Activated naive CD8-positive, alpha-beta T cell (primary cell): ENCODE measurements at regions not wholly inside any gene's neighbourhood (a gene's known extent, or its start where the extent isn't known, plus 50 kb on each side); places are given as distances from the start of the nearest gene placed in this dataset.
"Not testable (repeated sequence)": the region's sequence is repeated elsewhere in the genome, so short reads cannot be mapped to it uniquely, and the experiment has no call there.

Experiments
- H3K27ac Mint-ChIP-seq: one replicate; pipeline ENCODE4 v1.8.0; 2021; ENCODE audit warnings: mixed read lengths
- H3K27me3 Mint-ChIP-seq: one replicate; pipeline ENCODE4 v1.8.0; 2021; ENCODE audit warnings: mixed read lengths
- H3K36me3 Mint-ChIP-seq: one replicate; pipeline ENCODE4 v1.8.0; 2021; ENCODE audit warnings: mixed read lengths
- H3K4me1 Mint-ChIP-seq: one replicate; pipeline ENCODE4 v1.8.0; 2021; ENCODE audit warnings: low read depth, mixed read lengths
- H3K4me3 Mint-ChIP-seq: one replicate; pipeline ENCODE4 v1.8.0; 2021; ENCODE audit warnings: mild to moderate bottlenecking, mixed read lengths
- H3K9me3 Mint-ChIP-seq: one replicate; pipeline ENCODE4 v1.8.0; 2021; ENCODE audit warnings: low read depth, mixed read lengths

DNA sequence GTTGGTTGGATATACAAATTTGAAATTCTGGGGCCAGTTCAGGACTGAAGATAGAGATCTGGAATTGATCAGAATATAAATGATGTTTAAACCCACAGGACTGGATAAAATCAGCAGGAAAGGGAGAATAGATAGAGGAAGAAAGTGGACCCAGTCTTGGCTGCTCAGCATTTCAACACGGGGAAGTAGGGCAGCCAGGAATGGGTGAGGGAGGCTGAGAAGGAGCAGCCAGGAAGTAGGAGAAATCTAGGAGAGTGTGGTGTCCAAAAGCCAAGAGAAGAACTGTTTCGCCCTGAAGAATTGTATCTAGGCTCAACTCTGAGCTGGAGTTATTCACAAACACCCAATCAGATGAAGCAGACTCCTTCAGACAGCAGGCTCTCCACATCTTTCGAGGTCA, 197.9 kb downstream of the CDCA7 start:
- Mint-ChIP-seq H3K4me3 (no peak overlapping the region), H3K4me1 (no peaks in the 10 kb centered on the region), H3K27ac (no peak overlapping the region)

DNA sequence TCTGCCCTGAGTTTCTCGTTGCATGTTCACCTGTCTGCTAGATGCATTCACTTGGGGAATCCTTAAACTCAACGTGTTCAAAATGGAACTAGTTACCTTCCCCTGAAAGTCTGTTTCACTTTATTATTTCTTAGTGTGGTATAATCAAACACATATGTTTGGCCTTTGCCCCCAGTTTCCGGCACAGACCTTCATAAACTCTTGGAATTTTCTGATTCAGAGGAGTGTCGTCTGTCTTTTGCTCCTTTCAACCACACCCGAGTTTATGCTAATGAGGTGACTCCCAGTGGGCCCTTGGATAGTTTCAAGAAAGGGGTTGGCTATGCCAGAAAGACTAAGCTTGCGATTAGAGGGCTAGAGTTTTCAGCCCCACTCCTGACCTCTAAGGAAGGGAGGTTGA, 198.9 kb downstream of the CDCA7 start:
- no peaks in the 10 kb centered on the region for H3K4me1 Mint-ChIP-seq
- no peak overlapping the region for H3K4me3 Mint-ChIP-seq
- H3K36me3 Mint-ChIP-seq, result peaks cover 2% of the 10 kb centered on the region
- no peak overlapping the region for H3K27ac Mint-ChIP-seq
- peaks cover 4% of the 10 kb centered on the region for H3K9me3 Mint-ChIP-seq
- H3K27me3 Mint-ChIP-seq, result peaks cover 12% of the 10 kb centered on the region

More for the DNA sequence above, 197.9 kb downstream of the CDCA7 start:
- peaks cover 2% of the 10 kb centered on the region for H3K36me3 Mint-ChIP-seq
- peaks cover 4% of the 10 kb centered on the region for H3K9me3 Mint-ChIP-seq
- peaks cover 15% of the 10 kb centered on the region for H3K27me3 Mint-ChIP-seq

DNA sequence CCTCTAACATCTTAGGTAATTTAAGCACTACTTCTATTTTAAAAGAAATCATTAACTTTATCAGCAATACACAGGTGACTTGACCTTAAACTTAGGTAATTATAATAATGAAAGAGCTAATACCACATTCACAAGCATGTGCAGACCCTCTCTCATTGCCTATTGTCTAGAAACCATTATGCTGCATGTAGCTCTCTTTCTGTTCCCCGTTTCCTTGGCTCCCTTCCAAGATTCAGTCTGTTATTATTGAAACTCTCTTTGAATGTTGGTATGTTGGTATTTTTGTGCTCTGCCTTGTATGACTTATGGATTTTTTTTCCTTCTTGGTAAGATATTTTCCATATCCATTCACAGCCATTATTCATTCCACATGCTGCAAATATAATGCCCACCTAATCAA, 201.2 kb downstream of the CDCA7 start:
- no peaks in the 10 kb centered on the region for H3K36me3 Mint-ChIP-seq
- peaks cover 7% of the 10 kb centered on the region for H3K27me3 Mint-ChIP-seq
- H3K9me3 Mint-ChIP-seq, result no peaks in the 10 kb centered on the region
- H3K4me3 Mint-ChIP-seq, result no peak overlapping the region
- no peak overlapping the region for H3K27ac Mint-ChIP-seq
- peaks cover 3% of the 10 kb centered on the region for H3K4me1 Mint-ChIP-seq

DNA sequence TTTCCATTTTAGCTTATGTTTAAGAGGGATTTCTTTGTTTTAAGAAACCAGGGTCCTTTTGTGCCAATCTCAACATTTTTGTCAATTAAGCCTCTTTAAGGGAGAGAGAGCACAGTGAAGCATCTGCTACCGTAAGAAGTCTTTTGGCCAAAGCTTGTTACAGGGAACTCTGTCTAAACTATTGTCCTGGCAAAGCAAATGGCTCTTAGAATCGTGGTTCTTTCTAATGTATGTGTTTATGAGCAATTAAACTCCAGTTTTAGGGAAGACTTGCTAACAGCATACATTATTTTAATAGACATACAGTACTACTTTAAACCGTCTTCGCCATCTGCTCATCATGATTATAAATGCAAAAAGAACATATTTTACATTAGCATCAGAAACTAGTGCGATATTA, 202.1 kb downstream of the CDCA7 start:
- Mint-ChIP-seq H3K9me3 (no peaks in the 10 kb centered on the region), H3K4me1 (peaks cover 4% of the 10 kb centered on the region), H3K27me3 (peaks cover 7% of the 10 kb centered on the region), H3K36me3 (no peaks in the 10 kb centered on the region), H3K4me3 (no peak overlapping the region), H3K27ac (no peak overlapping the region)

DNA sequence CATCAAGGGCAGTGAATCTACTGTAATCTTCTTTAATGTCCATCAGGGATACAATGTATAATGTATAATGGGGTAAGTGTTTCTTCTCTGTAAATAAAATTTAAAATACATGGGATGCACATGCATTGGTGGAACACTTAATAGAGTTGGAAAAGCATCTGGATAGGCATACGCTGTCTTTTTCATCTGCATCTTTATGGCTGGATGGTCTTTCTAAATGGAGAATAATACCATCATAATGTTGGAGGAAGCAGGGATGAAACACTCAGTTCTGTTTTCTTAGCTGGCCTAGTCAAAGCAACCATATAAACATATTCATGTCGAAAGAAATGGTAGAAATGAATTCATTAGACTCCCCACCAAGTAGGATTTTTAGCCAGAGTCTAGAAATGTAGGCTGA, 202.8 kb downstream of the CDCA7 start:
- H3K4me3 Mint-ChIP-seq, result no peak overlapping the region
- H3K4me1 Mint-ChIP-seq, result peaks cover 4% of the 10 kb centered on the region
- H3K36me3 Mint-ChIP-seq, result no peaks in the 10 kb centered on the region
- peaks cover 8% of the 10 kb centered on the region for H3K27me3 Mint-ChIP-seq
- H3K27ac Mint-ChIP-seq, result no peak overlapping the region
- peaks cover 2% of the 10 kb centered on the region for H3K9me3 Mint-ChIP-seq

DNA sequence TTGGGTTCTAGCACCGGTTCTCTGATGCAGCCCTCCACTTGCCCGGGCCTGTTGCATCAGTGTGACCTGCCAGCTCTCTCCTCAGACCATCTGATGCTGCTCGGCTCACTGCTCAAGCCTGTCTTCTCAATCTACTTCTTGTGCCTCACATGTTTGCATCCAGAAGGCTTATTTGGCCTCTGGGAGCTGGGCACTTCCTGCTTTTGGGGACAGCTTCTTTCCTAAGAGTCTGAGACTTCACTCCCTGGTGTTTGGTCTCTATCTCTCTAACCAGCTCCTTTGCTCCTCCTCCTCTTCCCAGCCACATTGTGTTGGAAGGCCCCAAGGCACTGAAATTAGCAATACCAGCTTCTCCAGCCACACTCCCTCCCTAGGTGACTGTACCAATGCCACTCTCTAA, 212.8 kb downstream of the CDCA7 start:
- no peak overlapping the region for H3K27ac Mint-ChIP-seq
- H3K4me1 Mint-ChIP-seq, result peaks cover 4% of the 10 kb centered on the region
- H3K27me3 Mint-ChIP-seq, result peaks cover 9% of the 10 kb centered on the region
- peaks cover 3% of the 10 kb centered on the region for H3K9me3 Mint-ChIP-seq
- no peaks in the 10 kb centered on the region for H3K36me3 Mint-ChIP-seq
- no peak overlapping the region for H3K4me3 Mint-ChIP-seq

DNA sequence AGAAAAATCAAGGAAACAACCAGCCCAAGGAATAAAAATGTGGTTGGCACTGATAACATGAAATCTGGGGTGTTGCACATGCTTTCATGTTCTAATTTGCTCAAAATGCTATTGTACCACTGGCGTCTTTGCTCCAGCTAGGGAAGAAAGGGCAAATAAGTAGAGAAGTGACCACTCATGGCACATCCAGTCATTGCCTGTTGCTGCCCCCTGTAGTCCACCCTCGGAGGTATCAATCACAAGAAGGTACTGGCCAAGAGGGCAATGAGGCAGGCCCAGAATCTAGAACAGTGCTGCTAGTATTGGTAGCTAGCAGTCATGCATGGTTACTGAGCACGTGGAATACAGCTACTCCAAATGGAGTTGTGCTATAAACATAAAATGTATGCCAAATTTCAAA, 213.4 kb downstream of the CDCA7 start:
- Mint-ChIP-seq H3K36me3 (no peaks in the 10 kb centered on the region), H3K9me3 (no peaks in the 10 kb centered on the region), H3K27ac (no peak overlapping the region), H3K4me1 (peaks cover 4% of the 10 kb centered on the region), H3K27me3 (peaks cover 6% of the 10 kb centered on the region), H3K4me3 (no peak overlapping the region)

DNA sequence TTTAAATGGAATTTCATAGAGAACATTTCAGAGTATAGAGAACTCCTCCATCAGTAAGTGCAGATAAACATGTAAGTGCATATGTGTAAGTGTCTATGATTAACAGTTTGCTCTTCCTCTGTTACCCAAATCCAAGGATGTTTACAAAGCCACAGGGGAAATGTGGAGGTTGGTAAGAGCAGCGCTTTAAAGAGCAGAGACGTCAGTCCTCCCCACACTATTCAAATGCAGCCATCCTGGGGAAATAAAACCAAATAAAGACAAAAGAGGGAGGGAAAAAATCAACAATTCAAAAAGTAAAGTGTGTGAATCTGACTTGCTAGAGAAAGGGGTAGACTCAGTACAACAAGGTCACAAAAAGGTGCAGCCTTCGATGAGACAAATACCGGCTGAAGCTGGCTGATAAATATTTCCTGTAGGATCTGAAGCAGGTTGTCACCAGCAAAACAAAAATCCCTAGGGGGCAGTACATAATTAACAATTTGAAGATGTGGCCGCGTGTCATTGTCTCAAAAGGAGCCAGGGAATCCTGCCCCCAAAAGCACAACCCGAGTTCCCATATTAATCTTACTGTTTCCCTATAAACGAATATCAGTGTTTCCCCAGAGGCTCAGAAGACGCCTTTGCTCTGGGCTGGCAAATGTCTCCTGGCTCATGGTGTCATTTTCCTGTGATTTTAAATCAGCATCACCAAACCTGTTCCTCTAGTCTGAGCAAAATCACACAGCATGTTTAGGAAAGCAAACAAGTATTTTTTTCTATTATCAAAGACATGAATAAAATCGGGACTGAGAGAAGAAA, 216.5 kb downstream of the CDCA7 start:
- Mint-ChIP-seq H3K4me1 (peaks cover 4% of the 10 kb centered on the region), H3K27me3 (peaks cover 6% of the 10 kb centered on the region), H3K4me3 (no peak overlapping the region), H3K27ac (no peak overlapping the region), H3K9me3 (no peaks in the 10 kb centered on the region), H3K36me3 (peaks cover 6% of the 10 kb centered on the region)

DNA sequence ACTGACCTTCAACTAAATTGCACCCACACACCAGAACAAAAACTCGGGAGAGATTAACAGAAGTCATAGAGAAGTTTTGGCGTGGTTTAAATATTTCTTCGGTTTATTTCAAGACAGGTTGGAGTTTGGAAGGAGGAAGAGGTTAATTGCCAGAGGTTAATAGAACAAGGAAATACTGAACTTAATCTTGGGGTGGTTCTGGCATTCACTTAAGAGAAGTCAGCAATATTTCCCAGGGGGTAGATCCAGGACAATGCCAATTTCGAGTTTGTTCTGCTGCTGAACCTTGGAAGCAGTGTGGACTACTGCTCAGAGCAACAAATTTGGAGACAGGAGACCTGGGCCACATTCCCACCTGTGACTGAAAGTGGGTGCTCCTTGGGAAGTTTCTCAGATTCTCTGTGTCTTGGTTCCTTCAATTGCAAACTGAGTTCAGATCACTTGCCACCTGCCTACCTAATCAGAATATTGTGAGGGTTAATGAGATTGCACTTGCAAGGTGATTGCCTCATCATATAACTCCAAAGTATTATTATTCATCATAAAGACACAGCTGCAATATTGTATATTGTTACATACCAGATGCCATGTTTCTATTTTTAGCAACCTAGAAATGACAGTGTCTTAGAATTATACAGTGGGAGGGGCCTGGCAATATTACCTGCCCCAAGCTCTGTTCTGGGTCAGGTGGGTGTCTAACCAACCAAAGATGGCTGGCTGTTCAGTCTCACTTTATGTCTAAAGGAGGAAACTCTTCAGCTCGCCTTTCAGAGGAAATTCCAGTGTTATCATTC, 217.4 kb downstream of the CDCA7 start:
- Mint-ChIP-seq H3K4me3 (no peak overlapping the region), H3K36me3 (peaks cover 6% of the 10 kb centered on the region), H3K4me1 (peaks cover 4% of the 10 kb centered on the region), H3K27ac (no peak overlapping the region), H3K27me3 (peaks cover 6% of the 10 kb centered on the region), H3K9me3 (no peaks in the 10 kb centered on the region)

DNA sequence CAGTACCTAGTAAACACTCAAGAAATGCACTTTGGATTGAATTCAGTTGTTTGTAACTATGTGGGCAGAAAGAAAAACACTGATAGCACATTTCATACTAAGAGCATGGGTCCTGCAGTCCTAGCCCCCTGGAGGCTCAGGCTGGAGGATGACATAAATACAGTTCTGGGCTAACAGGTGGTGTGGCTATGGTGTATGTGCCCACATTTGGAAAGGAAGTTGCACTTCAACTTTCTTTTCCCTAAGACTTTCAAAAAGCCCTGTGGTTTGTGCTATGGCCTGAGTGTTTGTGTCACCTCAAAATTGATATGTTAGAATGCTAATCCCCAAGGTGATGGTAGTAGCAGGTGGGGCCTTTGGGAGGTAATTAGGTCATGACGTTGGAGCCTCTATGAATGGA, 218.2 kb downstream of the CDCA7 start:
- Mint-ChIP-seq H3K27me3 (peaks cover 6% of the 10 kb centered on the region), H3K9me3 (no peaks in the 10 kb centered on the region), H3K4me3 (no peak overlapping the region), H3K4me1 (peaks cover 4% of the 10 kb centered on the region), H3K27ac (no peak overlapping the region), H3K36me3 (peaks cover 6% of the 10 kb centered on the region)

DNA sequence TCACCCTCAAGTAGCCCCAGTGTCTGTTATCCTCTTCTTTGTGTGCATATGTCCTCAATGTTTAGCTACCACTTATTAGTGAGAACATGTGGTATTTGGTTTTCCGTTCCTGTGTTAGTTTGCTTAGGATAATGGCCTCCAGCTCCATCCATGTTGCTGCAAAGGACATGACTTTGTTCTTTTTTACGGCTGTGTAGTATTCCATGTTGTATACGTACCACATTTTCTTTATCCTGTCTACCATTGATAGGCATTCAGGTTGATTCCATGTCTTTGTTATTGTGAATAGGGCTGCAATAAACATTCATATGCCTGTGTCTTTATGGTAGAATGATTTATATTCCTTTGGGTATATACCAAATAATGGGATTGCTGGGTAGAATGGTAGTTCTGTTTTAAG, 219.1 kb downstream of the CDCA7 start:
- not testable (repeated sequence) for H3K36me3 Mint-ChIP-seq, H3K9me3 Mint-ChIP-seq, H3K4me3 Mint-ChIP-seq, H3K4me1 Mint-ChIP-seq, H3K27ac Mint-ChIP-seq, H3K27me3 Mint-ChIP-seq

DNA sequence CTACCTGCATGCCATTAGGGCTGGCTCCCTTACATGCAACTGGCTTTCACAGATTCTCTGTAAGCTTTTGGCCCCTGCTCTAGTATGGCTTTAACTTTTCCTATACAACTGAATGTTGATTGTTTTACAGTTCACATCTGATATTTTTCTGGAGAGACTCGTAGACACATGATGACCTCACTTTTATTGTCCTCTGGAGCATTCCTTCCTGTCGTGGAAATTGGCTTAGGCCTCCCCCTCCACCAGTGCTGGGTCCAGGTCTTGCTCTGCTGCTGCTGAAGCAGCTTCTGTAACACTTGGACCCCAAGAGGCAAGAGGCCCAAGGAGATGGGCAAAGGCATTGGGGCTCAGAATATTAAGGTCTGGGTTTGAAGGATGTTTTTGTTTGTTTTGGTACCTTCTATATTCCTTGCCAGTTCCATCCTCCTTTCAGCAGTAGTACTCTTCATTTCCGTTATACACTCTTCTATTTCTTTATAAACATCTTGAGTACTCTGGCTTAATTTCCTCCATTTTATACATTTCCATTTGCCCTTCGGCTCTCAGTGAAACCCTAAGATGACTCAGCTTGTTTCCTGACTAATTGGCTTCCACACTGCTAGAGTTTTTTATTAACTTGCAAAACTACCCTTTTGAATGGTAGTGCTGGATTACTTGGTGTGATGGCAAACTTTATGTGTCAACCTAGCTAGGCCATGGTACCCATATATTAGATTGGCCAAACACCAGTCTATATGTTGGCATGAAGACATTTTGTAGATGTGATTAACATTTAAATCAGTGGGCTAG, 219.8 kb downstream of the CDCA7 start:
- H3K27me3 Mint-ChIP-seq, result peaks cover 6% of the 10 kb centered on the region
- no peaks in the 10 kb centered on the region for H3K9me3 Mint-ChIP-seq

DNA sequence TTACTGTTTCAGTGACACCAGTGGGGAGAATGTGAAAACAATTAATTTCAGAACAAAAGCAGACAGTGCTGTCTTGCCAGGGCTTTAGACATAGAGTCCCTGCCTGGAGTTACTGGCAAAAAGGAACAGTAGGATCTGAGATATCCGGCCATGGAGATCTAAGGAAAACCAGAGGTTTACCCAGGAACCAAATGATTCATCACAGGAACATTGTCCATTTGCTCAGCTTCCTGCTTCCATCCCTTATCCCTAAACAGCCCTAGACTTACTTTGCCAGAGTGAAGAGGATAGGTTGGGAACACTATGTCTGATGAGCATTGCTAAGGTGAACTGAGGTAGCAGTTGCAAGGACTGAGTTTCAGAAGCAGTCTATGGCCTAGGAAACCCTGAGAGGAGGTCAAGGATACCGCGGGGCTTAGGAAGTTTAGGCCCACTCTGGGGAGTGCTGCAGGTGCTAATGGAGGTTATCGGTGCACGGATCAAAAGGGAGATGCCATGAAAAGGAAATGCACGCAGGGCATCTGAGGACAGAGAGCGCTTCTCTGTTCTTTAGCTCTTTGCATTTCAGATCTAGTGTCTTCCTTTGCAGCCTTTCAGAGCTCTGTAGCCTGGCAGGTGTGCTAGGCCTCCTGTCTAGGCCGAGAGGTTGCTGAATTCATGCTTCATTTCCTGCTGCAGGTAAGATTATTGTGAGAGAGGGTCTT, 223.9 kb downstream of the CDCA7 start:
- Mint-ChIP-seq H3K4me3 (no peak overlapping the region), H3K27me3 (peaks cover 1% of the 10 kb centered on the region), H3K9me3 (no peaks in the 10 kb centered on the region), H3K4me1 (no peaks in the 10 kb centered on the region), H3K36me3 (peaks cover 6% of the 10 kb centered on the region), H3K27ac (no peak overlapping the region)

More for the DNA sequence above, 219.8 kb downstream of the CDCA7 start:
- Mint-ChIP-seq H3K4me1 (peaks cover 4% of the 10 kb centered on the region), H3K4me3 (no peak overlapping the region), H3K36me3 (peaks cover 6% of the 10 kb centered on the region), H3K27ac (no peak overlapping the region)

DNA sequence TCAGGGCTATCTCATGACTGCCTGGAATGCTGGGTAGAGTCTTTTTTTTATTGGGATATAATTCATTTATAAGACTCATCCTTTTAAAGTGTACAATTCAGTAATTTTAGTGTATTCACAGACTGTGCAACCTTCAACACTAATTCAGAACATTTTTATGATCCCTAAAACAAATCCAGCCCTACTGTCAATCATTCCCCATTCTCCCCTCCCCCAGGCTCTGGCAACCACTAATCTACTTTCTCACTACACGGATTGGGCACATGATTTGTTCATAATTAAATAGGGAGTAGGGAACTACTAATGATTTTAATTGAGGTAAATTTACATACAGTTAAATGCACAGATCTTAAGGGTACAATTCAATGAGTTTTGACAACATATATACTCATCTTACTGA, 225.7 kb downstream of the CDCA7 start:
- H3K36me3 Mint-ChIP-seq, result peaks cover 4% of the 10 kb centered on the region
- no peaks in the 10 kb centered on the region for H3K9me3 Mint-ChIP-seq
- H3K27ac Mint-ChIP-seq, result no peak overlapping the region
- peaks cover 4% of the 10 kb centered on the region for H3K27me3 Mint-ChIP-seq
- H3K4me1 Mint-ChIP-seq, result no peaks in the 10 kb centered on the region
- no peak overlapping the region for H3K4me3 Mint-ChIP-seq
